PC-9 (cell line): ENCODE measurements at regions not wholly inside any gene's neighbourhood (a gene's known extent, or its start where the extent isn't known, plus 50 kb on each side); places are given as distances from the start of the nearest gene placed in this dataset.

ENCODE experiments used
- CTCF ChIP-seq: fragments of 200-600 bp; sonication (generic); conservative IDR thresholded peaks from 2 replicates; pipeline ENCODE4 v1.6.1; 2017; ENCODE audit warnings: mixed run types, antibody characterized with exemption, mild to moderate bottlenecking, moderate library complexity
- EZH2 ChIP-seq: fragments of 200-600 bp; sonication (generic); IDR thresholded peaks from 2 replicates; pipeline ENCODE4 v1.8.0; 2017; ENCODE audit warnings: antibody characterized with exemption, low read depth

DNA sequence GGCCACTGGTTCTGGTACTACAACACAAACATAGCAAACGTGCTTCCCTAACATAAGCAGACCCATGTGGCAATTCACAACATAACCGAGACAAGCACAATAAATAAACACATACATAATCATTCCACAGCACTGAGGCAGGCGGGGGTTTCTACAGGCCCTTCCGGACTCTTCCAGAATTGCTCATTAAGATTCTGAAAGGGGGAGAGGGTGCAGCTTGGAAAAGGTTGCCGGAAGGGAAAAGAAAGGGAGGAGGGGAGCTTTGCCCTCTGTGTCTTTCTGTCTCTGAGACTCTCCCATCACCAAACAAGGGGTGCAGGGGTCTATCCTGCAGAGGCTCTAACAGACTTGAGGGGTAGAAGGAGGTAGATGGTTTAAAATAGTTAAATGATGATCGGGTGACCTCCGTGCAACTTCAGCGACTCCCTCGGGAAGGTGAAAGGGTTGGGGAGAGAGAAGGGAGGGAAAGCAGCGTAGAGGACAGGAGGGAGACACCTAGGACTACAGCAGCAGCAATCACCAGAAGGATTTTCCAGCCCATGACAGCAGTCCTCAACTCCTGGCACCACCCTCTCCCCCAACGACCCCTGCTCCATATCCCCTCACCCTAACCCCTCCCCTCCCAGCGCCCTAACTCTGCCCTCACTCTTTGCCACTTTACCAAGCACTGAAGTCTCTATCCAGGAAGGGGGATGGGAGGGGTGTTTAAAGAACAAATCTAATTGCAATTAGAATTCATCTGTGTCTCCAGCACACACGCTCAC lies 365.5 kb upstream of the ESRRG start:
- TF ChIP-seq CTCF, result no peak
- no peak for TF ChIP-seq EZH2
